AG04450 (cell line): ENCODE measurements at regions not wholly inside any gene's neighbourhood (a gene's known extent, or its start where the extent isn't known, plus 50 kb on each side); places are given as distances from the start of the nearest gene placed in this dataset.

Experiments used
- CTCF ChIA-PET: fragments of 300-600, 350-600 bp; formaldehyde crosslinking; extraction: SDS; loops from one replicate; lab custom pipeline; 2022; ENCODE audit warnings: antibody characterized with exemption, inconsistent platforms; lab: Charles Lee
- POLR2A ChIA-PET: fragments of 350-600 bp; formaldehyde crosslinking; extraction: SDS; loops from one replicate; lab custom pipeline; 2021; ENCODE audit warnings: antibody characterized with exemption, inconsistent platforms; lab: Yijun Ruan, JAX
- DNase-seq: peaks from one replicate; pipeline ENCODE4 v3.0.0-alpha.2; 2011; ENCODE audit warnings: low read depth, low spot score
- H3K27ac ChIP-seq: one replicate; pipeline ENCODE4 v1.5.1; 2012; ENCODE audit warnings: low read depth, low read length, control low read depth
- H3K27me3 ChIP-seq: one replicate; pipeline ENCODE4 v1.6.0; 2012; ENCODE audit warnings: low read length; ENCODE audit not compliant: control insufficient read depth, insufficient read depth
- H3K4me3 ChIP-seq: 2 replicates; pipeline ENCODE4 v1.5.1; 2011; ENCODE audit warnings: mild to moderate bottlenecking, low read depth, low read length, control low read depth
- H3K9me3 ChIP-seq: 2 replicates; pipeline ENCODE4 v1.5.1; 2012; ENCODE audit warnings: low read length; ENCODE audit not compliant: control insufficient read depth, insufficient read depth
- TF ChIP-seq, protein P1 (sequence below): IDR thresholded peaks from 2 replicates; pipeline ENCODE4 v1.5.1; 2011; ENCODE audit warnings: low read depth, low read length, control low read depth, inconsistent platforms

DNA sequence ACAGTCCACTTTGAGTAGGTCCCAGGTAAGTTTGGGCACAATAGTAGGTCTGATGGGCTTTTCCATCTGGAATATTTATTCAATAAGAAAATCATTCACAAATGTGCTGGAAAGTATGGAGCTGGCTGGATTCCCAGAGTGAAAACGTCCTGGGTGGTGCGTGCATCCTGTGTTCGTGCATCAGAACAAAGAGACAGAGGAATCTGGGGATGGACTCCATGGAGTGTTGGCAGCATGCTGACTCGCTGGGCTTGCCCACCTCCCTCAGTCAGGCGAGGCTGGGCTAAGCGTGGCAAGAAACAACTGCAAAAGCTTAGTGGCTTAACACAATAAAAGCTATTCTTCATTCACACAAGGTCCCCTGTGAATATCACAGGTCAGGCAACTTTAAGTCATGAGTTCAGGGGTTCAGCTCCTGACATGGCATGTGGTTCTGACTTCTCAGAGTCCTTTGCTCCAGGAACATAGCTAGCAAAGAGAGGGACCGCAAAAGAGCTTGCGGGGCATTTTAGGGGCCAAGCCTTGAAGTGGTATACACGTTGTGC, 151.6 kb upstream of the ZNF644 start:
- Histone ChIP-seq H3K4me3 (no peak overlapping the region), H3K27me3 (peaks cover 6% of the 10 kb centered on the region), H3K27ac (no peak overlapping the region), H3K9me3 (no peaks in the 10 kb centered on the region)
- ChIA-PET POLR2A (no interaction called here), CTCF (interaction anchor here (5.7 kb wide), 1 partner anchor 9 kb away, joined by 64 read pairs; no protein-coding TSS in a partner anchor)
- TF ChIP-seq, protein P1, sequence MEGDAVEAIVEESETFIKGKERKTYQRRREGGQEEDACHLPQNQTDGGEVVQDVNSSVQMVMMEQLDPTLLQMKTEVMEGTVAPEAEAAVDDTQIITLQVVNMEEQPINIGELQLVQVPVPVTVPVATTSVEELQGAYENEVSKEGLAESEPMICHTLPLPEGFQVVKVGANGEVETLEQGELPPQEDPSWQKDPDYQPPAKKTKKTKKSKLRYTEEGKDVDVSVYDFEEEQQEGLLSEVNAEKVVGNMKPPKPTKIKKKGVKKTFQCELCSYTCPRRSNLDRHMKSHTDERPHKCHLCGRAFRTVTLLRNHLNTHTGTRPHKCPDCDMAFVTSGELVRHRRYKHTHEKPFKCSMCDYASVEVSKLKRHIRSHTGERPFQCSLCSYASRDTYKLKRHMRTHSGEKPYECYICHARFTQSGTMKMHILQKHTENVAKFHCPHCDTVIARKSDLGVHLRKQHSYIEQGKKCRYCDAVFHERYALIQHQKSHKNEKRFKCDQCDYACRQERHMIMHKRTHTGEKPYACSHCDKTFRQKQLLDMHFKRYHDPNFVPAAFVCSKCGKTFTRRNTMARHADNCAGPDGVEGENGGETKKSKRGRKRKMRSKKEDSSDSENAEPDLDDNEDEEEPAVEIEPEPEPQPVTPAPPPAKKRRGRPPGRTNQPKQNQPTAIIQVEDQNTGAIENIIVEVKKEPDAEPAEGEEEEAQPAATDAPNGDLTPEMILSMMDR: no peak
- no peak for DNase-seq

DNA sequence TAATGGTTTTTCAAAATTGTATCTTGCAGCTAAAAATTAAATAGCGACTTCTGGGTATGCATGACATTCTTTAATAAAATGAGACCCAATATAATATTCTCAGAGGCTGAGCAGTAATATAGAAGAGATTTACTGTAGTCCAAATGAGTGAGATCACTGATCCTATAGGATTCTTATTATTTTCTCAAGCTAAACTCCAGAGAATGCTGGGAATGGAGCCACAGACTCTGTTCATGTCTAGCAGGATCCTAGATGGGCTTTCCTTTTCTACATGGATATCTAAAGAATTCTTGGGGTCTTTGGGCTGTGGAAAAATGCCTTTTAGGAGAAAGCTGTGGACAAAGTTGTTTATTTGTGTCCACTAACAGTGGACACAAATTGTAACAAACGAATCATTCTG, 150.7 kb upstream of the ZNF644 start:
- TF ChIP-seq, protein P1: no peak
- POLR2A ChIA-PET: no interaction called here

DNA sequence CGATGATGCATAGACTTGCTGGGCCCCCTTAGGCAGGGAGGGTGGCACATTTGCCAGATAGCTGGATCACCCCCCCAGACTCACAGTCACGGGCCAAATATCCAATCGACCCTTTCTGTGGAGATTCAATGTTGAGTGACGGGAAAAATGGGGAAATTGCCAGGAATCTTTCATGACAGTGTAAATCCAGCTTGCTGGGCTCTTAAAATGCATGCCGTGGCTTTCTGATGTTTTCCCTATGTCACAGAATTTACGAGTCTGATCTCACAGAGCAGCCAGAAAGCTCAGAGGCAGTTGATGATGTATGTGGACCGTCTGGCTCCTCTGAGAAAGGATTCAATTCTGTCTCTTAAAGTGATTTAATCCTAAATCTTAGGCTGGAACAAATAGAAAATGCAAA, 150.1 kb upstream of the ZNF644 start:
- no peaks in the 10 kb centered on the region for H3K9me3 ChIP-seq
- TF ChIP-seq, protein P1: no peak
- DNase-seq: no peak
- no peak overlapping the region for H3K27ac ChIP-seq
- peaks cover 6% of the 10 kb centered on the region for H3K27me3 ChIP-seq
- CTCF ChIA-PET: no interaction called here
- POLR2A ChIA-PET: no interaction called here
- H3K4me3 ChIP-seq: no peak overlapping the region

More for the DNA sequence above, 150.7 kb upstream of the ZNF644 start:
- CTCF ChIA-PET: no interaction called here
- Histone ChIP-seq H3K9me3 (no peaks in the 10 kb centered on the region), H3K27ac (no peak overlapping the region), H3K4me3 (no peak overlapping the region), H3K27me3 (peaks cover 6% of the 10 kb centered on the region)
- DNase-seq: no peak

GRCh38 chr1:91170571-91170970, 148.7 kb upstream of the ZNF644 start:
- H3K27me3 ChIP-seq: peaks cover 6% of the 10 kb centered on the region
- DNase-seq: no peak
- TF ChIP-seq, protein P1: no peak
- no peak overlapping the region for H3K4me3 ChIP-seq
- ChIA-PET CTCF (interaction anchor here (0.7 kb wide), 1 partner anchor 110 kb away, joined by 4 read pairs; no protein-coding TSS in a partner anchor), POLR2A (no interaction called here)
- H3K27ac ChIP-seq: no peak overlapping the region
- no peaks in the 10 kb centered on the region for H3K9me3 ChIP-seq

DNA sequence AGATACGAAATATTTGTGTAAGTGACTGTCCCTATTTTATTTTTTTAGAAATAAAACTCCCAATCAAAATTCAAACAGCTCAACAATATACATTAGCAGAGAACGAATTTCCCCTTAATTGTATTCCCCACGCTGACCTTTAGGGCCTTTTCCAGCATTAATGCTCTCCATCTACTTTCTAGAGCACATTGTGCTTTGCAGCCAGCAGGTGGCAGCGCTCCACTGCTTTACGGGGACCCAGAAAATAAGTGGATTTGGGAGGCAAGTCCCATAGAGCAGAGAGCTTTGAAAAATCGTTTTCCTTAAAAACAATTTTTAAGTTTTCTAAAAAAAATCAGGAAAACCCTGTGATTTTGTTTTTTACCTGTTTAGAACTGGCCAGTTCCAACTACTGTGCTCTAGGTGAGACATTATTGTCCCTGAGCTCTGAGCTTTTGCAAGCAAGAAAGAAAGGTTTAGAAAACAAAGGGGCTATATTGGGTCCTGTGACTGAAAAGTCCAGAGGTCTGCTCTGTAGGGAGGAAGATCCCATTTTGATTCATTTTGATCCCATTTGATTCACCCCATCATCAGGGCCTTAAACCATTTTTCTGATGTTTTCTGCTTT, 144.4 kb upstream of the ZNF644 start:
- Histone ChIP-seq H3K4me3 (no peak overlapping the region), H3K27me3 (no peaks in the 10 kb centered on the region), H3K27ac (no peak overlapping the region), H3K9me3 (no peaks in the 10 kb centered on the region)
- DNase-seq: peak; percentile 13
- ChIA-PET POLR2A (interaction anchor here (1.2 kb wide), 1 partner anchor 144 kb away, joined by 3 read pairs; the partner anchor contains the start of gene ZNF644), CTCF (interaction anchor here (0.6 to 4.0 kb wide), 95 partner anchors 10 to 1624 kb away, joined by 3 to 147 read pairs (median 4); partner anchors contain the start of gene HFM1)
- TF ChIP-seq, protein P1: peak; percentile 91
